ENCODE measurements at regions not wholly inside any gene's neighbourhood (a gene's known extent, or its start where the extent isn't known, plus 50 kb on each side); places are given as distances from the start of the nearest gene placed in this dataset.

- Histone ChIP-seq H3K9me3 (ENCODE audit: low read depth, low read length, poor library complexity, severe bottlenecking) (no peaks in the 10 kb centered on the region), H3K36me3 (ENCODE audit: insufficient read depth, low read length, poor library complexity, severe bottlenecking) (no peaks in the 10 kb centered on the region), H3K4me3 (ENCODE audit: low read depth, low read length, poor library complexity, severe bottlenecking) (no peak overlapping the region), H3K4me1 (ENCODE audit: insufficient read depth, low read length, poor library complexity, severe bottlenecking) (no peaks in the 10 kb centered on the region), H3K27ac (ENCODE audit: low read depth, low read length, poor library complexity, severe bottlenecking) (no peak overlapping the region), H3K27me3 (replicated peaks; ENCODE audit: insufficient read depth, low read depth, low read length, poor library complexity) (no peaks in the 10 kb centered on the region)
- no peak for DNase-seq (ENCODE audit: low spot score)
- BruUV-seq (replicated peaks) = no TSS peak
- intact Hi-C loops (cut with micrococcal nuclease; ENCODE audit: unreplicated experiment) = no loop called here
- ChIA-PET POLR2A (ENCODE audit: low non-redundant PET) (no interaction called here), CTCF (no interaction called here)
- TF ChIP-seq CTCF (conservative IDR thresholded peaks at IDR 0.05; ENCODE audit: low read depth, low read length) (no peak), EZH2 (IDR thresholded peaks at IDR 0.05; ENCODE audit: borderline replicate concordance, low read depth, low read length, poor library complexity, severe bottlenecking) (no peak)
Observed at GRCh38 chr9:129259375-129259774, 81.3 kb upstream of the IER5L start.

- Histone ChIP-seq H3K27me3 (replicated peaks; ENCODE audit: insufficient read depth, low read depth, low read length, poor library complexity) (no peaks in the 10 kb centered on the region), H3K4me3 (ENCODE audit: low read depth, low read length, poor library complexity, severe bottlenecking) (no peak overlapping the region), H3K27ac (ENCODE audit: low read depth, low read length, poor library complexity, severe bottlenecking) (no peak overlapping the region), H3K4me1 (ENCODE audit: insufficient read depth, low read length, poor library complexity, severe bottlenecking) (no peaks in the 10 kb centered on the region), H3K9me3 (ENCODE audit: low read depth, low read length, poor library complexity, severe bottlenecking) (no peaks in the 10 kb centered on the region), H3K36me3 (ENCODE audit: insufficient read depth, low read length, poor library complexity, severe bottlenecking) (no peaks in the 10 kb centered on the region)
- ChIA-PET POLR2A (ENCODE audit: low non-redundant PET) (no interaction called here), CTCF (interaction anchor here (1.0 kb wide), 1 partner anchor 85 kb away, joined by 3 read pairs; no protein-coding TSS in a partner anchor)
- TF ChIP-seq EZH2 (IDR thresholded peaks at IDR 0.05; ENCODE audit: borderline replicate concordance, low read depth, low read length, poor library complexity, severe bottlenecking) (no peak), CTCF (conservative IDR thresholded peaks at IDR 0.05; ENCODE audit: low read depth, low read length) (no peak)
- intact Hi-C loops (cut with micrococcal nuclease; ENCODE audit: unreplicated experiment) = no loop called here
- DNase-seq (ENCODE audit: low spot score) = no peak
- no TSS peak for BruUV-seq (replicated peaks)
Observed at GRCh38 chr9:129258823-129259301, 80.8 kb upstream of the IER5L start.

GRCh38 chr9:129258124-129258822 is 80.2 kb upstream of the IER5L start:
- H3K27me3 ChIP-seq (replicated peaks; ENCODE audit: insufficient read depth, low read depth, low read length, poor library complexity) = no peaks in the 10 kb centered on the region
- intact Hi-C loops (cut with micrococcal nuclease; ENCODE audit: unreplicated experiment) = no loop called here
- H3K4me3 ChIP-seq (ENCODE audit: low read depth, low read length, poor library complexity, severe bottlenecking) = no peak overlapping the region
- ChIA-PET POLR2A (ENCODE audit: low non-redundant PET) (no interaction called here), CTCF (interaction anchor here (1.0 kb wide), 1 partner anchor 84 kb away, joined by 3 read pairs; no protein-coding TSS in a partner anchor)
- no TSS peak for BruUV-seq (replicated peaks)
- H3K36me3 ChIP-seq (ENCODE audit: insufficient read depth, low read length, poor library complexity, severe bottlenecking) = no peaks in the 10 kb centered on the region
- DNase-seq (ENCODE audit: low spot score) = peak; percentile 97
- no peak overlapping the region for H3K27ac ChIP-seq (ENCODE audit: low read depth, low read length, poor library complexity, severe bottlenecking)
- no peak for TF ChIP-seq CTCF (conservative IDR thresholded peaks at IDR 0.05; ENCODE audit: low read depth, low read length)
- no peak for TF ChIP-seq EZH2 (IDR thresholded peaks at IDR 0.05; ENCODE audit: borderline replicate concordance, low read depth, low read length, poor library complexity, severe bottlenecking)
- H3K9me3 ChIP-seq (ENCODE audit: low read depth, low read length, poor library complexity, severe bottlenecking) = no peaks in the 10 kb centered on the region
- H3K4me1 ChIP-seq (ENCODE audit: insufficient read depth, low read length, poor library complexity, severe bottlenecking) = no peaks in the 10 kb centered on the region
